ENCODE measurements at regions not wholly inside any gene's neighbourhood (a gene's known extent, or its start where the extent isn't known, plus 50 kb on each side); places are given as distances from the start of the nearest gene placed in this dataset.

DNA sequence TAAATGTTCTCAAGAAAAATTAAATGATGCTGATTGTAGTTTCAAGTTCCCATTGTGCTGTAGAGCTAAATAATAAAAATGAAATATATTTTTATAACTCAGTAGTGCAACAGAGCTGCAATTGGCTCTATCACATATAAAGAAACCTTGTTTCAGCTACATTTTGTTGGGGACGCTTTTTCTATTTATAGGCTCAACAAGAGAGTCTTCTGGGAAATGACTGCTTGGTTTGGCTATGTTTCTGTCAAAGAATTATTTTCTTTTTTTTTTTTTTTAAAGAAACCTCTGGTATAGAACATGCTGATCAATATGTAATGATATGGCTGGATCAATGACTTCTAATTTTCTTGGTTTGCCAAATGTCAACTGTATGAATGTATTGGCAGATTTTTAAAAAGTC is 76.5 kb downstream of the OTOL1 start:
- TF ChIP-seq, protein P1, sequence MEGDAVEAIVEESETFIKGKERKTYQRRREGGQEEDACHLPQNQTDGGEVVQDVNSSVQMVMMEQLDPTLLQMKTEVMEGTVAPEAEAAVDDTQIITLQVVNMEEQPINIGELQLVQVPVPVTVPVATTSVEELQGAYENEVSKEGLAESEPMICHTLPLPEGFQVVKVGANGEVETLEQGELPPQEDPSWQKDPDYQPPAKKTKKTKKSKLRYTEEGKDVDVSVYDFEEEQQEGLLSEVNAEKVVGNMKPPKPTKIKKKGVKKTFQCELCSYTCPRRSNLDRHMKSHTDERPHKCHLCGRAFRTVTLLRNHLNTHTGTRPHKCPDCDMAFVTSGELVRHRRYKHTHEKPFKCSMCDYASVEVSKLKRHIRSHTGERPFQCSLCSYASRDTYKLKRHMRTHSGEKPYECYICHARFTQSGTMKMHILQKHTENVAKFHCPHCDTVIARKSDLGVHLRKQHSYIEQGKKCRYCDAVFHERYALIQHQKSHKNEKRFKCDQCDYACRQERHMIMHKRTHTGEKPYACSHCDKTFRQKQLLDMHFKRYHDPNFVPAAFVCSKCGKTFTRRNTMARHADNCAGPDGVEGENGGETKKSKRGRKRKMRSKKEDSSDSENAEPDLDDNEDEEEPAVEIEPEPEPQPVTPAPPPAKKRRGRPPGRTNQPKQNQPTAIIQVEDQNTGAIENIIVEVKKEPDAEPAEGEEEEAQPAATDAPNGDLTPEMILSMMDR (conservative IDR thresholded peaks at IDR 0.05 in 1 of 2, IDR thresholded peaks at IDR 0.05 in 1 of 2; ENCODE audit: low read depth in 1 of 2, low read length in 2 of 2): no peak
- no peak for TF ChIP-seq EZH2 (IDR thresholded peaks at IDR 0.05; ENCODE audit: low read length, missing control alignments)
